GM15510 (cell line): ENCODE measurements at regions not wholly inside any gene's neighbourhood (a gene's known extent, or its start where the extent isn't known, plus 50 kb on each side); places are given as distances from the start of the nearest gene placed in this dataset.

Source experiments
- POLR2A ChIP-seq: IDR thresholded peaks from 3 replicates; pipeline ENCODE4 v1.6.1; 2011; ENCODE audit warnings: borderline replicate concordance; ENCODE audit not compliant: insufficient read length; ENCODE audit errors: extremely low read depth

DNA sequence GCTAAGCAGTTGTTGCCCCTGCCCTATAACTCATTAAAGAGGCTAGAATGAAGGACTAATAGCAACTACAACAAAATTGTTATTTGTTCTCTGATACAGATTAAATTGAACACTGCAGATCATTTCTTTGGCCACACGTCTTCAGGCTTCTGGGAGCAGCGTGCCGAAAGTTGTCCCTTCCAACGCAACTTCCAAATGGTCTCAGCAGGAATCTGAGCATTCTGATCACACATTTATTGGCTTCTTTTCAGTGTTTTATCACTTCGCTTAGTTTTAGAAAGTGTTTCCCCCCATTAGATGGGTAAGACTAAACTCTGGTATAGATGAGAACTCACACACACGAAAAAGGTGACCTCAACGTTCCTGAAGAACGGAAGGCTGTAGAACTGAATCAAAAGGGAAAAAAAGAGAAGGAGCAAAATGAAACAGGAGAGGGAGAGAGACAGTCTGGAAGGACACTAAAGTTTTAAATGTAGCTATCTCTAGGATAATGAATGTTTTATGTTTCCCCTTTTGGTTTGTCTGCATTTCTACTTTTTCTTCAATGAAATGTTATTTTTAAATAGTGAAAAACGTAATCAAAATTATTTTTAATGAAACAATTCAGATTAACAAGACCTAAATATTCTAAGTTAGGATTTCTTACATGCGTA lies 336.5 kb downstream of the RRAGC start:
- TF ChIP-seq POLR2A, result no peak

DNA sequence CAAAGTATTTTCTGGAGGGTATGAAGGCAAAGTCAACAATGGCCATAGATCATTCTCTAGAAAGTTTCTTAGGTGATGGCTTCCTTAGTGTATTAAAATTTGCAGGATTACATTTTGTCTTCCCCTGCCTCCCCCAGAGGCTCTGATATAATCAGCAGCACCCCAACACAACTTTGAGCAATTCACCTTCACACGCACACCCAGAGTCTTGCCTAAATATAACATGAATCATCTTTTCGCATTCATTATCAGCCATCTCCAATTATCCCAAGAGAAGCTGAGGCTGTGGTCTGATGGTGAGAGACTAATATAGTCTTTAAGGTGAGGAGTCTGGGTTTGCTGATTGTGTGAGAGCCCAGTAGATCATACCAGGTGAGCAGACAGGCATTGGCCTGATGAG lies 343.0 kb downstream of the RRAGC start:
- no peak for TF ChIP-seq POLR2A

DNA sequence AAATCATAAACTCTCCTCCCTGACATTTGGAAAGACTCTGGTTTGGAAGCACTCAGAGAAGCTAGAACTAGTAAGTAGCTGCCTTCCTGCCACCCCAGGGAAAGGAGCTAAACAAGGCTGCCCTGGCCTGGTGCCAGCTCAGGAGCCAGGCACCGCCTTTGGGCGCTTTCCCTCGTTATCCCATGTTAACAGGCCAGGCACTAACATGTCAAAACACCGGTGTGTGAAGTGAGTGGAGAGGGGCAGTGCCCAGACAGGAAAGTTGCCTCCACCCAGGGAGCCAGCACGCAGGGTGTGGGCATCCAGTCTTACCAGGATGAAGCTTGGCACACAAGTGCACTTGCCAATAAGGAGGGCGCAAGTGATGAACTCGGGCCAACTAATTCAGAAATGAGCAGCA lies 346.8 kb downstream of the RRAGC start:
- no peak for TF ChIP-seq POLR2A

DNA sequence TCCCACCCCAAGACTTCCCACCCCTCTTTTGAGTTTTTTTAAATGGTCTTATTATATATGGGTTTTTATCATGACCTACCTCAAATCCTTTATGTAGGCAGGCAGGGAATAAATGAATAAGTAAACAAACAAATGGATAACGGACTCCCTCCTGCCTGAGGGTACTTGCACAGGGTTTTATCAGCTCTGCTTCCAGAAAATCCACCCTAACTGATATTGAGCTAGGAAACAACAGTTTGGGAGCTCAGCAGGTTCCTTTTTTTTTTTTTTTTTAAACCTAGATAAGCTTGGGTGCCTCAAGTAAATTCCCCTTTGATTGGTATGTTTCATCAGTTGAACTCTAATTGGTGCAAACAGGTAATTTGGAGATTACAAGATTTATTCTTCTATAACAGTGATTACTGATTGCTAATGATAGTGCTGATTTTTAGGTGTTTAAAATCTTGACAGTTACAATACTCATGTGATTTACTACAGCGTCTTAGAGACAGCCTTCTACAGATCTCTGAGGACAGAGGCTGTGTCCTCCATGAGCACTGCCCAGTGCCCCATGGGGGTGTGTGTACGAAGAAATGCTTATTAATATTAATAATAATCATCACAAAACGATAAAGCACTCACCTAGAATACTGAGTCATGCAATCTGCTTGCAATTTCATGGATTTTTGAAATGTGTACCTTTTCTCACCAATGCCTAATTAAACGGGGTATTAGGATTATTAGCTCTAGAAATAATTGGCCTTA lies 347.4 kb downstream of the RRAGC start:
- no peak for TF ChIP-seq POLR2A

DNA sequence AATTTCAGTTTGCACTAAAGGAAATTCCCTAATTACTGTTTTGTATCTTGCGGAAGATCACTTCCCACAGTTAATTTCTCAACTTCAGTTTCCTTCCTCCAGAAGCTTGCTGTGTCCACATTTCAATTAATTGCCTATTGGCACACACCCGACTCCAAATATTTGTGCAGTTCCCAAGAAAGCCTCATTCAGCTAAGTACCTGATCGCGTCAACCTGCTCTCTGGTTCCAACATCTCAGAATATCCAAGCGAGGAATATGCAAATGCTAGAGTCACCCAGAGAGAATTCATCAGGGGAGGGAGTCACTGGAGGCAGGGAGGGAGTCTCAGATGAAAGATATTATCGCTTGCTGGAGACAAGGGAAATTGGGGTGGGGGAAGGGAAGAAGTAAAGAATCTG lies 351.3 kb downstream of the RRAGC start:
- TF ChIP-seq POLR2A, result no peak

DNA sequence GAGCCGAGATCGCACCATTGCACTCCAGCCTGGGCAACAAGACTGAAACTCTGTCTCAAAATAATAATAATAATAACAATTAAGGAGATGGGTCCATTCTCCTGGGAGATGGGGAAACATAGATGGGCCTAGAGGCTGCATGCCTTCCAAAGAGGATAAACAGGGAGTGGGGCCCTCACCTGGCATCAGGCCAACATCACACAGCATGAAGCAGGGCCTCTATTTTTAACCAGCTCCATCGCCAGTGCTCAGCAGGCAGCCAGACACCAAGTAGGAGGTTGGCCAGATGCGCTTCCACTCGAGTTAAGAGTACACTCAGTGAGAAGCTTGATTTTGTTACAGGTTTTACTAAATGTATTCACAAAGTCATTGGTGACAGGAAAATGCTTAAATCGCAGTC lies 352.0 kb downstream of the RRAGC start:
- TF ChIP-seq POLR2A, result no peak

DNA sequence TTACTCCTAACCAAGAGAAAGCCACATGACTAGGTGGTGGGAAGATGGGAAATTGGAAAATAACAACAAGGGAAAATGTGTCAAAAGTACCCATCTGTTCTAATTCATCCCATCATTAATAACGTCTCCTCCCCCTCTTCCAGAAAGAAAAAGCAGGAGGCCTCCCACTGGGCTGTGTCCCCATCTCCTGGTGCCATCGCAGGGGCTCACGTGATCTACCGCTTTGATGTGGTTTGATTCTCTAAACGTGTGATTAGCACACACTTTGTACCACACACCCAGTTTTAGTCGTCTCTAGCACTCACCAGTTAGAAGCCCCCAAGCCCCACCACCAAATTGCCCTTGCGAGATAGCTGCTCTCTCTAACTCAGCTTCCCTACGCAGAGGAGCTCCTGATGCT lies 353.6 kb downstream of the RRAGC start:
- TF ChIP-seq POLR2A, result no peak

DNA sequence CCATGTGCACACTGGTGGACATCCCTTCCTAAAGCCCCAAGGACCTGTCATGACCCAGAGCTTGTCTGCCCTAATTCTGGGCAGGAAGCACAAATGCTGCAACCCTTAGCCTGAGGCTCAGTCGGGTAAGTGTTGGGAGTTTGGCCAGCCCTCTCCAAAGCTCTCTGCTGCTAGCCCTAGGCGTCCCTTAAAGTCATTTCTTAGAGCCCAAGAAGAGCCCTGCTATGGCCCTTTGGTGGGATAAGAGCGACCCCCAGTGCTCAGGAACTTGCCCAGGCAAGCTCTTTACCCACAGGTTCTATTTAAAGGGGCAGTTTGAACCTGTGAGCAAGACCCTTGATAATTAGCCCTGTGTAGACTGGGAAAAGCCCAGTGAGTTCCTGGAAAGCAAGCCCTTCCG lies 356.8 kb downstream of the RRAGC start:
- TF ChIP-seq POLR2A, result no peak

DNA sequence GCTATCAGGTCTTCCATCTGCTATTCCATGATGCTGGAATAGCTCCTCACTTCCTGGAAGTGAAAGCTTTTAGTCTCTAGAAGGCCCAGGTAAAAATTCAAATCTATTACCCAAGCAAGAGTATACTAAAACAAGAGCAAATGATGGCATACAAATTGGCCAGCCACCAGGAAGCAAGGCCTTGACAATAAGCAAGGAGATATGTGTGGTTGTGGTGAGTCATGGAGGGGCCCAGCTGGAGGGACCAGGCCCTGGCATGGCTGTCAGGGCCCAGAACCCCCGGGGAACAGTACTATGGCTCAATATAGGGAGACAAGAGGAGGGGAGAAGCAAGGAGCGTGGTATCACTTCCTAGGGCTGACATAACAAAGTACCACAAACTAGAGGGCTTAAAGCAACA lies 358.7 kb downstream of the RRAGC start:
- TF ChIP-seq POLR2A, result no peak

DNA sequence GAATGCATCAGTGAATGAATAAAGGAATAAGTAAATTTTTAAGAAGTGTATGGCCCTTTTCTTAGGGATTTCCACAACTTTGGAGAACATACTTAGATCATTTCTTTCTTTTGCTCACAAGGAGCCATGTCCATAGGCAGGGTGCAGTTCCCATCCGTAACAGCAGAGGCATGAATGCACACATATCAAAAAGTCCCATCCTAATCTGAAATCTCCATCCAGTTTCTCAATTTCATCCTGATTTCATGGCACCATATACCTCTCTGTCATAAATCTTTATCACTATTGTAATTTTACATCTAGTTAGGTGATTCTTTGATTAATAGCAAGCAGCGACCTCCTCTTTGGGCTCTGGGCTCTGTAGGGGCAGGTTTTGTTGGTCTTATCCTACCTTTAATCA lies 359.2 kb downstream of the RRAGC start:
- no peak for TF ChIP-seq POLR2A

DNA sequence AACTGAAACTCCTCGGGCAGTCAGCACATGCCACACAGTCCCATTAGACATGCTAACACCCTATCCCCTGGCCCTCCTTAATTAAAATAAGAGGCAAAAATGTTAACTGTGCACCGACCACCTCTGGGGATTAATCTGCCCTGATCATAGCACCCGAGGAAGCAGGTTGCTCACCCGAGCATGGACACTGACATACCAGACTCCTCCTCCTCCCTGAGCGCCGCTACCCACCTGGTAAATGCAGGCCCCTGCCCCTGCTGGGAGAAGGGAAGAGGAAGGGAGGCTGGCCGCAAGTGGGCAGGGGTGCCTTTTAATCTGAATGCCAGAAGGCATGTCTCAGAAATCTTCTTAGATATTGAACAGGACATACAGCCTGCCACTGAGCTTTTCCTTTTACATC lies 360.9 kb downstream of the RRAGC start:
- no peak for TF ChIP-seq POLR2A

DNA sequence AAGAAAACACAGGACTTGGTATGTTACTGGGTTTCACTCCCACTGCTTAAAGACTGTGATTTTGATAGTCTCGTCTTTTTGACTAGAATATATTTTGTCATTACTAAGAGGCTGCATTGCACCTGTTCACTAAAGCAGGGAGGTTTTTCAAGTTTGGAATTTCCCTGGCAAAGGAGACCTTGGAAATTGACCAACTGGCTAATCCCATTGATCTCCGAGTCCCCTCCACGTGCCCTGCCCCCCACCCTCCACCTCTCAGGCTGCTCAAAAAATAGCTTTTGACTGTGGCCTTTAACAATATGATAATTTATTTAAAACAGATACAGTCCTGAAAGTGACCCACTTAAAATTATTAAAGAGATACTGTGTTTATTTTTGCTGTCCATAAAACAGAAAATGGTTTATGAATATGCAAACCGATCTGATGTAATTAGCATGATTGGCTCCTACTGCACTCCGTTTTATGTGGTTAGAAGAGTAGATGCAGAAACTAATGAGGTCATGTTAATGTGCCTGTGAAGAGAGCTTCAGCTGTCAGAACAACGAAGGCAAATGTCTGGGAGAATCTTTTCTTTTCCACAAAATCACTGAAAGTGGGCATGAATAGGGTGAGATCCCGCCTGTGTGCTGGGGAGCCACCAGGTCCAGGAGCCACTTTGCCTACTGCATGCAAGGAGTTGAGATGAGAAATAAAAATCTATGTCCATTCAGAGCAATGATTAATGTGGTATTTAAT lies 361.5 kb downstream of the RRAGC start:
- TF ChIP-seq POLR2A, result no peak

DNA sequence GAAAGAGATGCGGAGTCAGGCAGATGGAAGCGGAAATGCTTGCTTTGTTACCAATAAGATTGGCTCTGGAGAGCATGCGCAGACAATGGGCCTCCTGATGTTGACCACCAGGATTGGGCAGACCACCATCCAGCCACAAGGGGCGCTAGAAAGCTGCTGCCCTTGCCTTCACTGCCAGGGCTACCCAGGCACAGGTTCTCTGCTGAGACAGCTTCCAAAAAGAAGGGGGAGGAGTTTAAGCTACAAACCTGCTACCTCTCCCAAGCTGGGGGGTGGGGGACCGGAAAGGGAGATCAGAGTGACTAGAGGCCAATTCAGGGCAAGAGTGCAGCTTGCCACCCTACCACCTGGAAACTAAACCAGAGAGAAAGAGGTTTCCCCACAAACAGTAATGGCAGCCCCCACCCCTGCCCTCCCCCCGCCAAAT lies 369.7 kb downstream of the RRAGC start:
- no peak for TF ChIP-seq POLR2A

DNA sequence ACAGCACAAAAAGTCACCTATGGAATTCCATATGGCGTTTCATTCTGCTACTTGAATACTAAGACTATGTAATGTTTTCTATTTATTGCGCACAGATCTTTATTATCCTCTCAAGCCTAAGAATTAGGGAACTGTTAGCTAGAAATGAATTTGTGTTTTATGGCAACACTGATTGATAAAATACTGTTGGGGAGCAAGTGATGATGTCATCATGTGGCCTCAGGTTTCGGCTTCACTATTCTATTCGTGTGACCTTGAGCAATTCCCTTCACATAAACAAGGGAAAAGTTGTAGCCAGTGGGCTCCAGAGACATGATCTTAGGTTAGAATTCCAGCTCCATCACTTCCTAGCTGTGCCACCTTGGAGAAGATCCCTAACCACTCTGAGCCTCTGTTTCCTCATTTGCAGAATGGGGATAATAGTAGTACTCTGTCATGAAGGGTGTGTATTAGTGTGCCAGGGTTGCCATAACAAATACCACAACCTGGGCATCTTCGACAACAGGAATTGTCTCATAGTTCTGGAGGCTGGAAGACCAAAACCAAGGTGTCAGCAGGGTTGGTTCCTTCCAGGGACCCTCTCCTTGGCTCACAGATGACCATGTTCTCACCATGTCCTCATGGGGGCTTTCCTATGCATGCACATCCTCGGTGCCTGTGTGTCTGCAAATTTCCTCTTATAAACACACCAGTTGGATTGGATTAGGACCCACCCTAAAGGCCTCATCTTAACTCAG lies 371.2 kb downstream of the RRAGC start:
- no peak for TF ChIP-seq POLR2A

DNA sequence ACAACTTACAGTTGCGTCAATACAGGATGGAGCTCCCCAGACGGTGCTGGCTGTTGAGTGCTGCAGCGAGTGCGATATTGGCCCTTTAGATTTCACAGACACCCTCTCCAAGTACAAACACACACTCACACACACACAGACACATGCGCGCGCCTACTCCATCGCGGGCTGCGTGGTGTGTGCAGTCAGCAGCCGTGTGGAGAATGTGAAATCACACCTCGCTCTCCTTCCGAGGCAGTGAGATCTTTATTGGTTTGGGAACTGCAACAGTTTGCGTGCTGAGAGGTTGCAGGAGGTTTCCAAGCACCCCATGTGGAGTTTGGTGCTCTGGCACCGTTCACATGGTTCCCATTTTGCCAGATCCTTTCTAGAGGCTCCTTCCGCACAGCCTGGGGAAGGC lies 372.2 kb downstream of the RRAGC start:
- no peak for TF ChIP-seq POLR2A
